Activated T-helper 2 cell treated with anti-CD3 and anti-CD28 coated beads, Interferon-gamma antibody, Interleukin-2, Interleukin-4, amounts not matched to agents 10 μg/mL and 5 μg/mL and 100 μg/mL, durations not matched to agents 14 hours and 24 hours and 36 hours (primary cell): ENCODE measurements at regions not wholly inside any gene's neighbourhood (a gene's known extent, or its start where the extent isn't known, plus 50 kb on each side); places are given as distances from the start of the nearest gene placed in this dataset.

Experiments
- DNase-seq: peaks from one replicate; pipeline ENCODE4 v3.0.0; 2021; ENCODE audit warnings: low spot score
- H3K27ac Mint-ChIP-seq: one replicate; pipeline ENCODE4 v1.8.0; 2021; ENCODE audit warnings: mixed read lengths
- H3K27me3 Mint-ChIP-seq: one replicate; pipeline ENCODE4 v1.8.0; 2021; ENCODE audit warnings: low read depth, mixed read lengths
- H3K36me3 Mint-ChIP-seq: one replicate; pipeline ENCODE4 v1.8.0; 2021; ENCODE audit warnings: low read depth, mixed read lengths
- H3K4me1 Mint-ChIP-seq: one replicate; pipeline ENCODE4 v1.8.0; 2021; ENCODE audit warnings: low read depth, mixed read lengths
- H3K4me3 Mint-ChIP-seq: one replicate; pipeline ENCODE4 v1.8.0; 2021; ENCODE audit warnings: low read depth, mild to moderate bottlenecking, moderate library complexity, mixed read lengths
- H3K9me3 Mint-ChIP-seq: one replicate; pipeline ENCODE4 v1.8.0; 2021; ENCODE audit warnings: mixed read lengths
- intact Hi-C: fragments of 100-400 bp; cut with micrococcal nuclease; formaldehyde crosslinking; loops from one replicate; pipeline ENCODE4 v1.15.1; 2023

DNA sequence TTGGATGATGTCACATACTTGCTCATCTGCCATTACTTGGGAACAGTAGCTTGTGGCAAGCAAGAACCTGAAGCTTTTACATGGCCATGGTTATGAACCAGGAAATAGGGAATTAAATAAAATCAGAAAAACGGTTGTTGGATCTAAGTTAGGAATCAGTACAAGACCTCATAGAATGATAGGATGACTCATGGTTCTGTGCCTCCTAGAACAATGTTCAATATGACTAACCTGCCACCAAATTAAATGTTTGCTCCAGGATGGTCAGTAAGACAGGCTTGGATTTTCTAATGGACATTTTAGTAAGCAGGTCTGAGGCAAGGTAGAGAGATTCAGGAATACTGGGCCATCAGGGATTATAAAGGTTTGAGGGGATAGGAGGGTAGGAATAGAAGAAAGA, 218.9 kb downstream of the PLOD2 start:
- intact Hi-C loops, result no loop called here
- Mint-ChIP-seq H3K4me1 (no peaks in the 10 kb centered on the region), H3K4me3 (no peak overlapping the region), H3K27ac (no peak overlapping the region), H3K36me3 (no peaks in the 10 kb centered on the region), H3K9me3 (peaks cover 3% of the 10 kb centered on the region), H3K27me3 (no peaks in the 10 kb centered on the region)
- DNase-seq, result no peak

GRCh38 chr3:145943952-145944351, 217.0 kb downstream of the PLOD2 start:
- Mint-ChIP-seq H3K27me3 (no peaks in the 10 kb centered on the region), H3K36me3 (no peaks in the 10 kb centered on the region), H3K27ac (no peak overlapping the region), H3K4me1 (no peaks in the 10 kb centered on the region), H3K4me3 (no peak overlapping the region), H3K9me3 (no peaks in the 10 kb centered on the region)
- no peak for DNase-seq
- intact Hi-C loops, result no loop called here

- no peak for DNase-seq
- Mint-ChIP-seq H3K36me3 (no peaks in the 10 kb centered on the region), H3K9me3 (no peaks in the 10 kb centered on the region), H3K4me3 (no peak overlapping the region), H3K27me3 (no peaks in the 10 kb centered on the region), H3K27ac (no peak overlapping the region), H3K4me1 (no peaks in the 10 kb centered on the region)
- intact Hi-C loops, result no loop called here
These were observed 209.5 kb downstream of the PLOD2 start for GRCh38 chr3:145951441-145951840.

- no peaks in the 10 kb centered on the region for H3K4me1 Mint-ChIP-seq
- H3K9me3 Mint-ChIP-seq, result no peaks in the 10 kb centered on the region
- H3K27ac Mint-ChIP-seq, result no peak overlapping the region
- H3K36me3 Mint-ChIP-seq, result no peaks in the 10 kb centered on the region
- no peak overlapping the region for H3K4me3 Mint-ChIP-seq
- intact Hi-C loops, result no loop called here
- H3K27me3 Mint-ChIP-seq, result no peaks in the 10 kb centered on the region
- DNase-seq, result no peak
These were observed 208.4 kb downstream of the PLOD2 start for GRCh38 chr3:145952536-145952935.

GRCh38 chr3:145953316-145953715, 207.7 kb downstream of the PLOD2 start:
- no peak overlapping the region for H3K27ac Mint-ChIP-seq
- intact Hi-C loops, result no loop called here
- no peak overlapping the region for H3K4me3 Mint-ChIP-seq

DNA sequence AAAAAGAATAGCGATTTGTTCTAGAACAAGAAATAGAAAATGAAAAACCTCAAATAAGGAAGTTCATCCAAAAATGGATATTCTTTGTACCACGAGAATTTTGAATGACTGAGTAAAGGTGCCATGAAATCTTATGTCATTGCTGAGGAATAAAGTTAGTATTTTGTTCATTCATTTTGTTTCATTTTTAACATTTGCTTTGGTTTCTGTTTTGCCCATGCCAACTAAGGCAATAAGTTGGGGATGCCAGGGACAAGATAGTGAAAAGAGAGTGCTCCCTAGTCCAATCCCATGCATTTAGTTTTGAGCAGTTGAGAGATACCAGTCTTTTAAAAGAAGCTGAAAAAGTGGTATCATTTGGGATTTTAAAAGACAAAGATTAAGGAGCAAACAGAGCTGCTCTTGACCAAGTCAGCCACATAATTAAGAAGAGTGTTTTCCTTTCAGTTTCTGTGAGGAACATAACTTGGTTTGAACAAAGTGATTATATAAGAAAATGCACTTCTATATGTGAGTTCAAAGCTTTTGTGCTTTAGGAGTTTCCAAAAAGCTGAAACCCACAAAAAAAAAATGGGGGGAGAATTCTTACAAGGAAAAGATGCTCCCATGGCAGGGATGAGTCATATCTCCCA, 201.4 kb downstream of the PLOD2 start:
- H3K36me3 Mint-ChIP-seq, result no peaks in the 10 kb centered on the region
- H3K9me3 Mint-ChIP-seq, result no peaks in the 10 kb centered on the region
- intact Hi-C loops, result no loop called here
- H3K27ac Mint-ChIP-seq, result no peak overlapping the region
- H3K27me3 Mint-ChIP-seq, result no peaks in the 10 kb centered on the region
- no peaks in the 10 kb centered on the region for H3K4me1 Mint-ChIP-seq
- DNase-seq, result no peak
- H3K4me3 Mint-ChIP-seq, result no peak overlapping the region

More at GRCh38 chr3:145953316-145953715, 207.7 kb downstream of the PLOD2 start:
- H3K27me3 Mint-ChIP-seq, result no peaks in the 10 kb centered on the region
- H3K9me3 Mint-ChIP-seq, result no peaks in the 10 kb centered on the region
- H3K4me1 Mint-ChIP-seq, result no peaks in the 10 kb centered on the region
- H3K36me3 Mint-ChIP-seq, result no peaks in the 10 kb centered on the region
- DNase-seq, result no peak

DNA sequence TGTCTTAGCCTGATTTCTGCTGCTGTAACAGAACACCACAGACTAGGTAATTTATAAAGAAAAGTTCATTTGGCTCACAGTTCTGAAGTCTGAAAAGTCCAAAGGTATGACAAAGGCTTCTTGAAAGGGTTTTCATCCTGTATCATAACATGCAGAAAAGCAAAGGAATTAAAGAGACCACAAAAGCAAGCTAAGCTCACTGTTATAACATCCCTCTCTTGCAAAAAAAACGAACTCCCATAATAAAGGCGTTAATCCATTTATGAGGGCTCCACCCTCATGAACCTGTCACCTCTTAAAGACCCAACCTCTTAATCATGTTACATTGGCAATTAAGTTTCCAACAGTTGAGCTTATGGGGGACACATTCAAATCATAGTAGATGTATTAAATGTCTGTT, 197.9 kb downstream of the PLOD2 start:
- intact Hi-C loops, result no loop called here
- H3K4me1 Mint-ChIP-seq, result no peaks in the 10 kb centered on the region
- H3K36me3 Mint-ChIP-seq, result no peaks in the 10 kb centered on the region
- H3K9me3 Mint-ChIP-seq, result no peaks in the 10 kb centered on the region
- H3K4me3 Mint-ChIP-seq, result no peak overlapping the region
- no peaks in the 10 kb centered on the region for H3K27me3 Mint-ChIP-seq
- no peak overlapping the region for H3K27ac Mint-ChIP-seq
- no peak for DNase-seq

DNA sequence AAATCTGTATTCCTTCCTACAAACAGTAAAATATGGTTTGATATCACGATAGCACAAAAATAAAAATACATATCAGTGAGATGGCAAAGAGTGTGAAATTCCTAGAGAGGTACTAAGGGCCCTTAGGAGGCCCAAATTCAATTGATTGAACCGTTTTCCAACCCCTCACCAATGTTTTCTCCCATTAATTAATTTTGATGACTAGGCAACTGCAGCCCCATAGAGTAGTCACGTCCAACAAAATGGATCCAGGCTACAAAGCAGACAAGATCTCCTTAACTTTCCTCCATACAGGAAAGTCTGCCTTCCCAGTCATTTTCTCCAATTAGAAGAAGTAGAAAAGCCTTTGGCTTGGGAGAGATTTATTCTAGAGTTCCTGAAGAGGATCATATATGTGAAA, 193.9 kb downstream of the PLOD2 start:
- intact Hi-C loops, result no loop called here
- no peaks in the 10 kb centered on the region for H3K9me3 Mint-ChIP-seq
- H3K4me1 Mint-ChIP-seq, result no peaks in the 10 kb centered on the region
- H3K27me3 Mint-ChIP-seq, result no peaks in the 10 kb centered on the region
- no peak overlapping the region for H3K27ac Mint-ChIP-seq
- no peaks in the 10 kb centered on the region for H3K36me3 Mint-ChIP-seq
- no peak overlapping the region for H3K4me3 Mint-ChIP-seq
- DNase-seq, result no peak

- no peaks in the 10 kb centered on the region for H3K4me1 Mint-ChIP-seq
- intact Hi-C loops, result no loop called here
- no peak for DNase-seq
- no peak overlapping the region for H3K4me3 Mint-ChIP-seq
- H3K27me3 Mint-ChIP-seq, result no peaks in the 10 kb centered on the region
- H3K27ac Mint-ChIP-seq, result no peak overlapping the region
- H3K9me3 Mint-ChIP-seq, result no peaks in the 10 kb centered on the region
- H3K36me3 Mint-ChIP-seq, result no peaks in the 10 kb centered on the region
These were observed 189.8 kb downstream of the PLOD2 start for GRCh38 chr3:145971186-145971585.

GRCh38 chr3:145972851-145973250, 188.1 kb downstream of the PLOD2 start:
- no peaks in the 10 kb centered on the region for H3K4me1 Mint-ChIP-seq
- H3K27ac Mint-ChIP-seq, result no peak overlapping the region
- no peak for DNase-seq
- no peak overlapping the region for H3K4me3 Mint-ChIP-seq
- intact Hi-C loops, result no loop called here
- H3K27me3 Mint-ChIP-seq, result no peaks in the 10 kb centered on the region
- H3K36me3 Mint-ChIP-seq, result no peaks in the 10 kb centered on the region
- no peaks in the 10 kb centered on the region for H3K9me3 Mint-ChIP-seq

- Mint-ChIP-seq H3K4me3 (no peak overlapping the region), H3K36me3 (no peaks in the 10 kb centered on the region), H3K27ac (no peak overlapping the region), H3K9me3 (peaks cover 11% of the 10 kb centered on the region), H3K4me1 (no peaks in the 10 kb centered on the region), H3K27me3 (no peaks in the 10 kb centered on the region)
- intact Hi-C loops, result no loop called here
- no peak for DNase-seq
These were observed 179.9 kb downstream of the PLOD2 start for GRCh38 chr3:145981056-145981455.

DNA sequence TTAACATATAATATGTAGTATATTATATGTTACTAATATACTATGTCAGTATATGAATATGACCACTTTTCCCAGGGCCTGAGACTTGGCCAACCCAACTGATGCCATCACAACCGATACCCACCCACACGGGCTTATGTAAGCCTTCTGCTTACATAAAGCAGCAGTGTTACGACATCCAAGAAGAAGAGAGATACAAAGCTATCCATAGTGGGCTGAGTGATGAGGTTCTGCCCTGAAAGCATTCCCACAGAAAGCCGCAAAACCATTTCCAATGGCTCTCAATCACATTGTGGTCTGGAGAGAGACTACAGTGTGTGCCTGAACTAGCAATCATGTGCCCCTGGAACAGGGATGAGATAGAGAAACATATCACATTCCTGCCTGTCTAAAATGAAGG, 177.9 kb downstream of the PLOD2 start:
- no peak for DNase-seq
- H3K9me3 Mint-ChIP-seq, result peaks cover 16% of the 10 kb centered on the region
- H3K27ac Mint-ChIP-seq, result no peak overlapping the region
- H3K4me3 Mint-ChIP-seq, result no peak overlapping the region
- intact Hi-C loops, result no loop called here
- H3K27me3 Mint-ChIP-seq, result no peaks in the 10 kb centered on the region
- H3K36me3 Mint-ChIP-seq, result no peaks in the 10 kb centered on the region
- H3K4me1 Mint-ChIP-seq, result no peaks in the 10 kb centered on the region
